GM23248 (cell line): ENCODE measurements at regions not wholly inside any gene's neighbourhood (a gene's known extent, or its start where the extent isn't known, plus 50 kb on each side); places are given as distances from the start of the nearest gene placed in this dataset.

ENCODE experiments used
- EZH2 ChIP-seq: fragments of 200-600 bp; sonication (generic); IDR thresholded peaks from 2 replicates; pipeline ENCODE4 v1.6.1; 2018; ENCODE audit warnings: antibody characterized with exemption, mild to moderate bottlenecking; ENCODE audit not compliant: insufficient read depth, poor library complexity, severe bottlenecking
- EZH2phosphoT487 ChIP-seq: fragments of 200-600 bp; sonication (generic); IDR thresholded peaks from 2 replicates; pipeline ENCODE4 v1.6.1; 2018; ENCODE audit warnings: antibody characterized with exemption, moderate library complexity, mild to moderate bottlenecking, low read depth; ENCODE audit not compliant: insufficient read depth

DNA sequence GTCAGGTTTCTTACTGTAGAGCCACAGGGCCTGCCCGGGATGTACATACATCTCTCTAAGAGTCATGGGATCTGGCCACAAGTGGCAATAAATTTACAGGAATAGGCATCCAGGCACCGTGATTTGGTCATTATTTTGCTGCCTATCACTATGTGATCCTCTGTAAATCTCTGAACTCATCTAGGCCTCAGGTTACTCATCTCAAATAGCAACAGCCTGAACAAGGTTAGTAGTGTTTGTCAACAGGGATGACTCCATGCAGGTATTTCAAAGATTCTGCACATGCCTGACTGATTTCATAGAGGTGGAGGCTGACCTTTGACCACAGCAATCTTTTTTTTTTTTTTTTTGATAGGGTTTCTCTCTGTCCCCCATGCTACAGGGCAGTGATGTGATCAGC, 88.8 kb upstream of the TBL1XR1 start:
- TF ChIP-seq EZH2phosphoT487 (no peak), EZH2 (no peak)
